GM10248 (cell line): ENCODE measurements at regions not wholly inside any gene's neighbourhood (a gene's known extent, or its start where the extent isn't known, plus 50 kb on each side); places are given as distances from the start of the nearest gene placed in this dataset.

Experiments
- CTCF ChIA-PET: fragments of 300-600 bp; sonication (Branson Sonifier 250); formaldehyde crosslinking; extraction: SDS; loops from one replicate; lab custom pipeline; 2021; ENCODE audit warnings: antibody characterized with exemption; lab: Yijun Ruan, JAX
- POLR2A ChIA-PET: fragments of 350-650 bp; sonication (Branson Sonifier 250); formaldehyde crosslinking; extraction: SDS; loops from one replicate; lab custom pipeline; 2020; ENCODE audit warnings: antibody characterized with exemption; lab: Yijun Ruan, JAX
- DNase-seq: peaks from one replicate; pipeline ENCODE4 v3.0.0; 2012; ENCODE audit errors: extremely low spot score
- TF ChIP-seq, protein P1 (sequence below): IDR thresholded peaks from 2 replicates; pipeline ENCODE4 v1.5.1; 2012; ENCODE audit warnings: mild to moderate bottlenecking, low read depth; ENCODE audit errors: extremely low read depth, missing control alignments, control extremely low read depth

DNA sequence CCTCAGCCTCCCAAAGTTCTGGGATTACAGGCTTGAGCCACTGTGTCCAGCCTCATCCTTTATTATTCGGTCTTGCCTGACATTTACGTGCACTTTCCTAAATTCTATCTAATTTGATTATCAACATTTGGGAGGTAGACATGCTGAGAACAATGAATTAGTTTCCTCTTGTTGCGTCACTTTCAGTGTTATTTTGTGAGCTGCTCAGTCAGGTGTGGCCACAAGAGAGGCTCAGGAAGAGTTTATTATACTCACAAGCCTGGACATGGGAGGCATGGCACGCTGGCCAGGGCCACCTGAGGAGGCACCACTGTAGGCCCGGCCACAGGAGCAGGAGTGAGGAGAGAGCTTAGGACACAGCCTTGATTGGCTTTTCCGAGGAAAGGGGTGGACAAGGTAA, 59.7 kb upstream of the RBFOX2 start:
- TF ChIP-seq, protein P1, sequence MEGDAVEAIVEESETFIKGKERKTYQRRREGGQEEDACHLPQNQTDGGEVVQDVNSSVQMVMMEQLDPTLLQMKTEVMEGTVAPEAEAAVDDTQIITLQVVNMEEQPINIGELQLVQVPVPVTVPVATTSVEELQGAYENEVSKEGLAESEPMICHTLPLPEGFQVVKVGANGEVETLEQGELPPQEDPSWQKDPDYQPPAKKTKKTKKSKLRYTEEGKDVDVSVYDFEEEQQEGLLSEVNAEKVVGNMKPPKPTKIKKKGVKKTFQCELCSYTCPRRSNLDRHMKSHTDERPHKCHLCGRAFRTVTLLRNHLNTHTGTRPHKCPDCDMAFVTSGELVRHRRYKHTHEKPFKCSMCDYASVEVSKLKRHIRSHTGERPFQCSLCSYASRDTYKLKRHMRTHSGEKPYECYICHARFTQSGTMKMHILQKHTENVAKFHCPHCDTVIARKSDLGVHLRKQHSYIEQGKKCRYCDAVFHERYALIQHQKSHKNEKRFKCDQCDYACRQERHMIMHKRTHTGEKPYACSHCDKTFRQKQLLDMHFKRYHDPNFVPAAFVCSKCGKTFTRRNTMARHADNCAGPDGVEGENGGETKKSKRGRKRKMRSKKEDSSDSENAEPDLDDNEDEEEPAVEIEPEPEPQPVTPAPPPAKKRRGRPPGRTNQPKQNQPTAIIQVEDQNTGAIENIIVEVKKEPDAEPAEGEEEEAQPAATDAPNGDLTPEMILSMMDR = no peak
- DNase-seq = no peak
- CTCF ChIA-PET = interaction anchor here (1.7 kb wide), 1 partner anchor 21 kb away, joined by 6 read pairs; no protein-coding TSS in a partner anchor
- POLR2A ChIA-PET = no interaction called here

- CTCF ChIA-PET = interaction anchor here (1.7 kb wide), 1 partner anchor 21 kb away, joined by 6 read pairs; no protein-coding TSS in a partner anchor
- TF ChIP-seq, protein P1 = no peak
- POLR2A ChIA-PET = no interaction called here
- no peak for DNase-seq
These were observed 59.2 kb upstream of the RBFOX2 start for GRCh38 chr22:36087784-36088183.

DNA sequence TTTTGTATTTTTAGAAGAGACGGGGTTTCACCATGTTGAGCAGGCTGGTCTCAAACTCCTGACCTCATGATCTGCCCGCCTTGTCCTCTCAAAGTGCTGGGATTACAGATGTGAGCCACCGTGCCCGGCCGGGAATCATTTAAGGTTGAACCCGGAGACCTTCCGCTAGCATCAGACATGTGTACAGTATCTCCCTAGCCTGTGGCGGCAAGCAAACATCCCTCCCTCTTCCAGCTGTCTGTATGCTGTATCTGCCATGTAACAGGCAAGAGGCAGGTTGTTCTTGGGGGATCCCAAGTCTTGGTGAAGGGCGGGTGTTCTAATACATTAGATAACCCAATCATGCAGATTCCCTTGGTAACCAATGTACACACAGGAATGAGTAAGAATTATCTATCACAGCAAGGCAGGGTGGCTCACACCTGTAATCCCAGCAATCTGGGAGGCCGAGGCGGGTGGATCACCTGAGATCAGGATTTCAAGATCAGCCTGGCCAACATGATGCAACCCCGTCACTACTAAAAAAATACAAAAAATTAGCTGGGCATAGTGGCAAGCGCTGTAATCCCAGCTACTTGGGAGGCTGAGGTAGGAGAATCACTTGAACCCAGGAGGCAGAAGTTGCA, 58.1 kb upstream of the RBFOX2 start:
- no peak for DNase-seq
- POLR2A ChIA-PET = no interaction called here
- TF ChIP-seq, protein P1 = no peak
- CTCF ChIA-PET = interaction anchor here (1.2 to 7.3 kb wide), 2 partner anchors 11 to 21 kb away, joined by 3 to 38 read pairs; no protein-coding TSS in a partner anchor

GRCh38 chr22:36086170-36086490, 57.5 kb upstream of the RBFOX2 start:
- no peak for DNase-seq
- CTCF ChIA-PET = interaction anchor here (1.2 to 7.3 kb wide), 2 partner anchors 11 to 21 kb away, joined by 3 to 38 read pairs; no protein-coding TSS in a partner anchor
- POLR2A ChIA-PET = no interaction called here
- TF ChIP-seq, protein P1 = no peak

DNA sequence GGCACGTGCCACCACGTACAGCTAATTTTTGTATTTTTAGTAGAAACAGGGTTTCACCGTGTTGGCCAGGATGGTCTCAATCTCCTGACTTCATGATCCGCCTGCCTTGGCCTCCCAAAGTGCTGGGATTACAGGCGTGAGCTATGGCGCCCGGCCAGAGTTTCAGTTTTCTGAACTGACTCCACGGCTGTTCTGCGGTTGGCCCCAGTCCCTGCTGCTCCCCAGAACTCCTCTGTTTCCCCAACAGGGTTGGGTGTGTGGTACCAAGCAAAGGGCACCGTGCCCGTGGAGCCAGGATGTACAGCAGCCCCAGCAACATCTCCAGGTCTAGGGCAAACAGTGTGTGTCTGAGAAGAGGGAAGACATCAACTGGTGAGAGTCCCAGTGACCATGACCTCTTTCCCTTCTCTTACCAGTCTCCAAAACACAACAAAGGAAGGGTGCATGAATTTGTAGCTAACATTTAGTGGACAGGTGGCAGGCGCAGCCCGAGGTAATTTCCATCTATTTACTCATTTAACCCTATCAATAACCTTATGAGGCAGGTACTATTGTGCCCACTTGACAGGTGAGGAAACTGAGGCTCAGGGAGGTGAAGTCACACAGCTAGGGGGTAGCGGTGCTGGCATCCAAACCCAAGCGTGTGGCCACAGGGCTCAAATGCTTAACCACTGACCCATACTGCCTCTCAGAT, 57.0 kb upstream of the RBFOX2 start:
- CTCF ChIA-PET = interaction anchor here (1.2 to 7.3 kb wide), 2 partner anchors 10 to 20 kb away, joined by 3 to 38 read pairs; no protein-coding TSS in a partner anchor
- POLR2A ChIA-PET = no interaction called here
- TF ChIP-seq, protein P1 = no peak
- no peak for DNase-seq

DNA sequence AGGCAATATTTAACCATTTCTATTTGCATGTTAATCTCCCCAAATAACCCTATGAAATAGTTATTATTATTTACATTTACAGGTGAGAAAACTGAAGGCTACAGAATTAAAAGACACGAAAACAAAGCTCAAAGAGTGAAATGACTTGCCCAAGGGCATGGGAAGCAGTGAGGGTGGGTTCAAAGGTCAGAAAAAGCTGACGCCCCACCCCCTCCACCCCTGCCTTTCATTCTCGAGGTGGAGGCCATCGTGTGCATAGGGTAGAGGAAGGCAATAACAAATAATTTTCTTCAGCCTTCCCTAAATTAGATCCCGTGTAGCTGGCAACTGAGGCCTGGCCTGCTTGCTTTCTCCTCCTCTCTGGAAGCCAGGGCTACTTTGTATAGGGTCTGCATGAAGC, 56.1 kb upstream of the RBFOX2 start:
- DNase-seq = no peak
- ChIA-PET POLR2A (no interaction called here), CTCF (interaction anchor here (7.3 kb wide), 1 partner anchor 19 kb away, joined by 38 read pairs; no protein-coding TSS in a partner anchor)
- TF ChIP-seq, protein P1 = no peak
